Left lung (tissue), 4 donors: ENCODE measurements at regions not wholly inside any gene's neighbourhood (a gene's known extent, or its start where the extent isn't known, plus 50 kb on each side); places are given as distances from the start of the nearest gene placed in this dataset.

Experiments used
- ATAC-seq: fragments of 200-7000 bp; cut with Tn5 transposase; one replicate; pipeline ENCODE4 v1.9.1; 2020; ENCODE audit warnings: moderate library complexity
- DNase-seq, 4 donors: peaks; one replicate each; pipeline ENCODE4 v3.0.0-alpha.2; 2013 to 2020
- H3K27ac ChIP-seq, 2 donors: fragments of 200-600 bp; sonication (generic) in 1 of 2; one replicate each; pipeline versions ENCODE4 v1.5.0 to v1.8.0; 2020 to 2021
- H3K27me3 ChIP-seq, 2 donors: fragments of 200-600 bp; sonication (generic) in 1 of 2; one replicate each; pipeline versions ENCODE4 v1.5.0 to v1.8.0; 2020 to 2021
- H3K36me3 ChIP-seq, 2 donors: fragments of 200-600 bp; sonication (generic) in 1 of 2; one replicate each; pipeline versions ENCODE4 v1.5.0 to v1.8.0; 2020 to 2021
- H3K4me1 ChIP-seq, 2 donors: fragments of 200-600 bp; one replicate each; pipeline ENCODE4 v1.8.0; 2021
- H3K4me3 ChIP-seq, 2 donors: fragments of 200-600 bp; sonication (generic) in 1 of 2; one replicate each; pipeline versions ENCODE4 v1.5.0 to v1.8.0; 2020 to 2021; ENCODE audit warnings: mild to moderate bottlenecking in 1 of 2
- H3K9me3 ChIP-seq, 2 donors: fragments of 200-600 bp; sonication (generic) in 1 of 2; one replicate each; pipeline versions ENCODE4 v1.5.0 to v1.8.0; 2020 to 2021
- intact Hi-C, 2 donors: fragments of 100-400 bp; cut with DNase I; formaldehyde crosslinking; loops; one replicate each; pipeline versions ENCODE4 v1.11.2 to v1.14.2; 2022
- TF ChIP-seq, protein P1 (sequence below), 2 donors: fragments of 200-600 bp; sonication (generic) in 1 of 2; IDR thresholded peaks; one replicate each; pipeline versions ENCODE4 v1.5.0 to v1.8.0; 2021; ENCODE audit warnings: antibody characterized with exemption in 2 of 2
- donor health status: DM: no; HTN: yes; CAD: no.
- donor health status: DM: no; HTN: no; CAD: no.

- ATAC-seq: no peak
- TF ChIP-seq, protein P1, sequence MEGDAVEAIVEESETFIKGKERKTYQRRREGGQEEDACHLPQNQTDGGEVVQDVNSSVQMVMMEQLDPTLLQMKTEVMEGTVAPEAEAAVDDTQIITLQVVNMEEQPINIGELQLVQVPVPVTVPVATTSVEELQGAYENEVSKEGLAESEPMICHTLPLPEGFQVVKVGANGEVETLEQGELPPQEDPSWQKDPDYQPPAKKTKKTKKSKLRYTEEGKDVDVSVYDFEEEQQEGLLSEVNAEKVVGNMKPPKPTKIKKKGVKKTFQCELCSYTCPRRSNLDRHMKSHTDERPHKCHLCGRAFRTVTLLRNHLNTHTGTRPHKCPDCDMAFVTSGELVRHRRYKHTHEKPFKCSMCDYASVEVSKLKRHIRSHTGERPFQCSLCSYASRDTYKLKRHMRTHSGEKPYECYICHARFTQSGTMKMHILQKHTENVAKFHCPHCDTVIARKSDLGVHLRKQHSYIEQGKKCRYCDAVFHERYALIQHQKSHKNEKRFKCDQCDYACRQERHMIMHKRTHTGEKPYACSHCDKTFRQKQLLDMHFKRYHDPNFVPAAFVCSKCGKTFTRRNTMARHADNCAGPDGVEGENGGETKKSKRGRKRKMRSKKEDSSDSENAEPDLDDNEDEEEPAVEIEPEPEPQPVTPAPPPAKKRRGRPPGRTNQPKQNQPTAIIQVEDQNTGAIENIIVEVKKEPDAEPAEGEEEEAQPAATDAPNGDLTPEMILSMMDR (IDR thresholded peaks at IDR 0.05): no peak
- peaks cover 0 to 5% of the 10 kb centered on the region in 2 donors for H3K4me1 ChIP-seq
- intact Hi-C loops: no loop called here
- peaks cover 0 to 16% of the 10 kb centered on the region in 2 donors for H3K27me3 ChIP-seq
- H3K36me3 ChIP-seq: no peaks in the 10 kb centered on the region
- no peak for DNase-seq
- no peaks in the 10 kb centered on the region for H3K9me3 ChIP-seq
- no peak overlapping the region for H3K4me3 ChIP-seq
- H3K27ac ChIP-seq: no peak overlapping the region
These were observed 74.9 kb upstream of the DLX2 start for GRCh38 chr2:172177581-172177980.

- TF ChIP-seq, protein P1 (IDR thresholded peaks at IDR 0.05): no peak
- DNase-seq (no peak), ATAC-seq (no peak)
- peaks cover 0 to 1% of the 10 kb centered on the region in 2 donors for H3K4me1 ChIP-seq
- intact Hi-C loops: no loop called here
- H3K9me3 ChIP-seq: no peaks in the 10 kb centered on the region
- H3K36me3 ChIP-seq: no peaks in the 10 kb centered on the region
- no peak overlapping the region for H3K4me3 ChIP-seq
- no peak overlapping the region for H3K27ac ChIP-seq
- H3K27me3 ChIP-seq: peaks cover 0 to 12% of the 10 kb centered on the region in 2 donors
These were observed 75.3 kb upstream of the DLX2 start for GRCh38 chr2:172177996-172178395.

GRCh38 chr2:172179045-172179701, 76.5 kb upstream of the DLX2 start:
- Histone ChIP-seq H3K9me3 (no peaks in the 10 kb centered on the region), H3K27ac (no peak overlapping the region), H3K4me3 (no peak overlapping the region), H3K4me1 (no peaks in the 10 kb centered on the region), H3K36me3 (no peaks in the 10 kb centered on the region), H3K27me3 (peaks cover 0 to under 1% of the 10 kb centered on the region in 2 donors)
- no peak for ATAC-seq
- TF ChIP-seq, protein P1 (IDR thresholded peaks at IDR 0.05): no peak
- DNase-seq: no peak
- intact Hi-C loops: no loop called here

GRCh38 chr2:172181840-172182239, 79.1 kb upstream of the DLX2 start:
- TF ChIP-seq, protein P1 (IDR thresholded peaks at IDR 0.05): no peak
- H3K27me3 ChIP-seq: no peaks in the 10 kb centered on the region
- DNase-seq (no peak), ATAC-seq (no peak)
- peaks cover 0 to 9% of the 10 kb centered on the region in 2 donors for H3K9me3 ChIP-seq
- no peak overlapping the region for H3K27ac ChIP-seq
- no peak overlapping the region for H3K4me3 ChIP-seq
- intact Hi-C loops: no loop called here
- no peaks in the 10 kb centered on the region for H3K4me1 ChIP-seq
- H3K36me3 ChIP-seq: no peaks in the 10 kb centered on the region

GRCh38 chr2:172182624-172183023, 79.9 kb upstream of the DLX2 start:
- DNase-seq: no peak
- no peak overlapping the region for H3K27ac ChIP-seq
- H3K4me1 ChIP-seq: no peaks in the 10 kb centered on the region
- H3K36me3 ChIP-seq: no peaks in the 10 kb centered on the region
- no peak for ATAC-seq
- no peak overlapping the region for H3K4me3 ChIP-seq
- H3K27me3 ChIP-seq: no peaks in the 10 kb centered on the region
- TF ChIP-seq, protein P1 (IDR thresholded peaks at IDR 0.05): no peak
- peaks cover 0 to 11% of the 10 kb centered on the region in 2 donors for H3K9me3 ChIP-seq
- intact Hi-C loops: no loop called here
